ENCODE measurements at regions not wholly inside any gene's neighbourhood (a gene's known extent, or its start where the extent isn't known, plus 50 kb on each side); places are given as distances from the start of the nearest gene placed in this dataset.
A peak's percentile ranks its signal among the peaks of the same experiment; 100 is the strongest.

- Histone ChIP-seq H3K27me3 (no peaks in the 10 kb centered on the region), H3K4me1 (no peaks in the 10 kb centered on the region), H3K4me3 (no peak overlapping the region), H3K36me3 (no peaks in the 10 kb centered on the region), H3K27ac (no peak overlapping the region), H3K79me2 (ENCODE audit: low read depth) (no peaks in the 10 kb centered on the region), H3K9ac (no peak overlapping the region), H2AFZ (replicated peaks) (no peak overlapping the region), H3F3A (ENCODE audit: low read depth) (no peaks in the 10 kb centered on the region), H4K20me1 (ENCODE audit: low read depth) (no peaks in the 10 kb centered on the region), H3K9me3 (ENCODE audit: low read depth) (no peaks in the 10 kb centered on the region), H3K4me2 (no peak overlapping the region)
- peaks cover 10% of the 10 kb centered on the region for H3K4me1 Mint-ChIP-seq
- no peaks in the 10 kb centered on the region for H3K36me3 Mint-ChIP-seq
- no peak overlapping the region for H3K4me3 Mint-ChIP-seq
- no peaks in the 10 kb centered on the region for H3K27me3 Mint-ChIP-seq (ENCODE audit: insufficient read depth, low read depth)
- no peak for DNase-seq (ENCODE audit: low spot score)
- TF ChIP-seq EZH2 (IDR thresholded peaks at IDR 0.05) (no peak), EZH2phosphoT487 (IDR thresholded peaks at IDR 0.05) (no peak)
- TF ChIP-seq, protein P1, sequence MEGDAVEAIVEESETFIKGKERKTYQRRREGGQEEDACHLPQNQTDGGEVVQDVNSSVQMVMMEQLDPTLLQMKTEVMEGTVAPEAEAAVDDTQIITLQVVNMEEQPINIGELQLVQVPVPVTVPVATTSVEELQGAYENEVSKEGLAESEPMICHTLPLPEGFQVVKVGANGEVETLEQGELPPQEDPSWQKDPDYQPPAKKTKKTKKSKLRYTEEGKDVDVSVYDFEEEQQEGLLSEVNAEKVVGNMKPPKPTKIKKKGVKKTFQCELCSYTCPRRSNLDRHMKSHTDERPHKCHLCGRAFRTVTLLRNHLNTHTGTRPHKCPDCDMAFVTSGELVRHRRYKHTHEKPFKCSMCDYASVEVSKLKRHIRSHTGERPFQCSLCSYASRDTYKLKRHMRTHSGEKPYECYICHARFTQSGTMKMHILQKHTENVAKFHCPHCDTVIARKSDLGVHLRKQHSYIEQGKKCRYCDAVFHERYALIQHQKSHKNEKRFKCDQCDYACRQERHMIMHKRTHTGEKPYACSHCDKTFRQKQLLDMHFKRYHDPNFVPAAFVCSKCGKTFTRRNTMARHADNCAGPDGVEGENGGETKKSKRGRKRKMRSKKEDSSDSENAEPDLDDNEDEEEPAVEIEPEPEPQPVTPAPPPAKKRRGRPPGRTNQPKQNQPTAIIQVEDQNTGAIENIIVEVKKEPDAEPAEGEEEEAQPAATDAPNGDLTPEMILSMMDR (IDR thresholded peaks at IDR 0.05) = no peak
- no peaks in the 10 kb centered on the region for H3K9me3 Mint-ChIP-seq
- no peak overlapping the region for H3K27ac Mint-ChIP-seq
Observed at GRCh38 chr7:9937944-9938631, 1035.6 kb upstream of the PHF14 start.

GRCh38 chr7:9939176-9939575 lies 1034.5 kb upstream of the PHF14 start:
- H3K4me1 Mint-ChIP-seq = peaks cover 11% of the 10 kb centered on the region
- H3F3A ChIP-seq (ENCODE audit: low read depth) = no peaks in the 10 kb centered on the region
- H3K27me3 Mint-ChIP-seq (ENCODE audit: insufficient read depth, low read depth) = no peaks in the 10 kb centered on the region
- peak overlapping the region; percentile 51 for H2AFZ ChIP-seq (replicated peaks)
- H3K36me3 ChIP-seq = no peaks in the 10 kb centered on the region
- H3K79me2 ChIP-seq (ENCODE audit: low read depth) = no peaks in the 10 kb centered on the region
- H3K27ac ChIP-seq = no peak overlapping the region
- no peak overlapping the region for H3K9ac ChIP-seq
- no peaks in the 10 kb centered on the region for H3K9me3 ChIP-seq (ENCODE audit: low read depth)
- DNase-seq (ENCODE audit: low spot score) = no peak
- H3K4me3 Mint-ChIP-seq = no peak overlapping the region
- no peaks in the 10 kb centered on the region for H3K36me3 Mint-ChIP-seq
- H3K9me3 Mint-ChIP-seq = no peaks in the 10 kb centered on the region
- no peak overlapping the region for H3K27ac Mint-ChIP-seq
- H3K27me3 ChIP-seq = no peaks in the 10 kb centered on the region
- no peak overlapping the region for H3K4me2 ChIP-seq
- no peaks in the 10 kb centered on the region for H3K4me1 ChIP-seq
- no peak for TF ChIP-seq EZH2 (IDR thresholded peaks at IDR 0.05)
- TF ChIP-seq, protein P1 (IDR thresholded peaks at IDR 0.05) = no peak
- no peak for TF ChIP-seq EZH2phosphoT487 (IDR thresholded peaks at IDR 0.05)
- no peak overlapping the region for H3K4me3 ChIP-seq
- no peaks in the 10 kb centered on the region for H4K20me1 ChIP-seq (ENCODE audit: low read depth)

GRCh38 chr7:9945131-9945530 lies 1028.5 kb upstream of the PHF14 start:
- Mint-ChIP-seq H3K27ac (no peak overlapping the region), H3K9me3 (no peaks in the 10 kb centered on the region), H3K4me3 (no peak overlapping the region), H3K27me3 (ENCODE audit: insufficient read depth, low read depth) (no peaks in the 10 kb centered on the region), H3K4me1 (peaks cover 14% of the 10 kb centered on the region), H3K36me3 (no peaks in the 10 kb centered on the region)
- Histone ChIP-seq H3K36me3 (no peaks in the 10 kb centered on the region), H3K27ac (no peak overlapping the region), H2AFZ (replicated peaks) (no peak overlapping the region), H3K9ac (no peak overlapping the region), H3K79me2 (ENCODE audit: low read depth) (no peaks in the 10 kb centered on the region), H3K27me3 (no peaks in the 10 kb centered on the region), H3K4me3 (no peak overlapping the region), H3K4me1 (peaks cover 5% of the 10 kb centered on the region), H3K4me2 (no peak overlapping the region), H3F3A (ENCODE audit: low read depth) (no peaks in the 10 kb centered on the region), H3K9me3 (ENCODE audit: low read depth) (no peaks in the 10 kb centered on the region), H4K20me1 (ENCODE audit: low read depth) (no peaks in the 10 kb centered on the region)
- DNase-seq (ENCODE audit: low spot score) = peak; percentile 9
- TF ChIP-seq, protein P1 (IDR thresholded peaks at IDR 0.05) = no peak
- TF ChIP-seq EZH2phosphoT487 (IDR thresholded peaks at IDR 0.05) = no peak
- no peak for TF ChIP-seq EZH2 (IDR thresholded peaks at IDR 0.05)
